Tibial artery (tissue), 4 donors: ENCODE measurements at regions not wholly inside any gene's neighbourhood (a gene's known extent, or its start where the extent isn't known, plus 50 kb on each side); places are given as distances from the start of the nearest gene placed in this dataset.
A peak's percentile ranks its signal among the peaks of the same experiment; 100 is the strongest.

Experiments used
- DNase-seq, 2 donors: peaks; one replicate each; pipeline ENCODE4 v3.0.0-alpha.2; 2019
- H3K27ac ChIP-seq, 2 donors: fragments of 200-600 bp; sonication (generic) in 1 of 2; 1 replicate in 1 of 2; 2 replicates in 1 of 2; pipeline ENCODE4 v1.5.1; 2018 to 2019; ENCODE audit warnings: mild to moderate bottlenecking in 1 of 2
- H3K27me3 ChIP-seq, 2 donors: fragments of 200-600 bp; sonication (generic) in 1 of 2; one replicate each; pipeline versions ENCODE4 v1.5.1 to v1.6.0; 2016 to 2019
- H3K36me3 ChIP-seq, 3 donors: fragments of 200-600 bp; sonication (generic) in 2 of 3; one replicate each; pipeline ENCODE4 v1.5.1; 2016 to 2019; ENCODE audit warnings: mild to moderate bottlenecking in 2 of 3
- H3K4me1 ChIP-seq, 4 donors: fragments of 200-600 bp; sonication (generic) in 2 of 4; 1 replicate in 3 of 4; 2 replicates in 1 of 4; pipeline ENCODE4 v1.5.1; 2016 to 2019
- H3K4me3 ChIP-seq, 2 donors: fragments of 200-600 bp; sonication (generic) in 1 of 2; 1 replicate in 1 of 2; 2 replicates in 1 of 2; pipeline ENCODE4 v1.5.1; 2018 to 2019; ENCODE audit warnings: mild to moderate bottlenecking in 2 of 2
- H3K9me3 ChIP-seq, 3 donors: fragments of 200-600 bp; sonication (generic) in 1 of 3; one replicate each; pipeline ENCODE4 v1.5.1; 2016 to 2019
- CTCF ChIP-seq, 2 experiments: fragments of 200-600 bp in 1 of 2; fragments of 450-650 bp in 1 of 2; IDR thresholded peaks; one replicate each; pipeline ENCODE4 v1.5.1; 2017 to 2019; ENCODE audit warnings: antibody characterized with exemption in 2 of 2, mild to moderate bottlenecking in 1 of 2, moderate library complexity in 1 of 2
- intact Hi-C: fragments of 100-400 bp; cut with DNase I; formaldehyde crosslinking; loops from one replicate; pipeline ENCODE4 v1.15.0; 2023; ENCODE audit warnings: low total_unique reads

GRCh38 chr10:88058750-88059149 lies 195.3 kb downstream of the PTEN start:
- Histone ChIP-seq H3K9me3 (no peaks in the 10 kb centered on the region), H3K4me1 (peaks cover 0 to 37% (median 18%) of the 10 kb centered on the region in 4 donors), H3K27ac (no peak overlapping the region), H3K4me3 (no peak overlapping the region), H3K36me3 (no peaks in the 10 kb centered on the region), H3K27me3 (no peaks in the 10 kb centered on the region)
- intact Hi-C loops: no loop called here
- TF ChIP-seq CTCF (IDR thresholded peaks at IDR 0.05): no peak
- DNase-seq: no peak

GRCh38 chr10:88059190-88059589 lies 195.8 kb downstream of the PTEN start:
- Histone ChIP-seq H3K9me3 (no peaks in the 10 kb centered on the region), H3K4me3 (no peak overlapping the region), H3K27me3 (no peaks in the 10 kb centered on the region), H3K36me3 (no peaks in the 10 kb centered on the region), H3K4me1 (peaks cover 0 to 41% (median 22%) of the 10 kb centered on the region in 4 donors), H3K27ac (no peak overlapping the region)
- intact Hi-C loops: no loop called here
- TF ChIP-seq CTCF (IDR thresholded peaks at IDR 0.05): no peak
- peak in 1 of 2 donors; percentile 58 for DNase-seq

- DNase-seq: no peak
- intact Hi-C loops: no loop called here
- Histone ChIP-seq H3K36me3 (no peaks in the 10 kb centered on the region), H3K4me3 (no peak overlapping the region), H3K27me3 (no peaks in the 10 kb centered on the region), H3K27ac (no peak overlapping the region), H3K9me3 (no peaks in the 10 kb centered on the region), H3K4me1 (peaks cover 0 to 54% (median 28%) of the 10 kb centered on the region in 4 donors)
- TF ChIP-seq CTCF (IDR thresholded peaks at IDR 0.05): no peak
These were observed 197.3 kb downstream of the PTEN start for GRCh38 chr10:88060762-88061161.

- Histone ChIP-seq H3K4me1 (peaks cover 0 to 53% (median 28%) of the 10 kb centered on the region in 4 donors), H3K36me3 (no peaks in the 10 kb centered on the region), H3K4me3 (no peak overlapping the region), H3K27ac (peak overlapping the region; percentile 71 to 75), H3K9me3 (no peaks in the 10 kb centered on the region), H3K27me3 (no peaks in the 10 kb centered on the region)
- no peak for DNase-seq
- TF ChIP-seq CTCF (IDR thresholded peaks at IDR 0.05): no peak
- intact Hi-C loops: no loop called here
These were observed 199.0 kb downstream of the PTEN start for GRCh38 chr10:88062385-88062784.

- no peak overlapping the region for H3K4me3 ChIP-seq
- peaks cover 0 to 48% (median 28%) of the 10 kb centered on the region in 4 donors for H3K4me1 ChIP-seq
- no peaks in the 10 kb centered on the region for H3K36me3 ChIP-seq
- no peak for TF ChIP-seq CTCF (IDR thresholded peaks at IDR 0.05)
- no peaks in the 10 kb centered on the region for H3K27me3 ChIP-seq
- intact Hi-C loops: no loop called here
- peak overlapping the region; percentile 71 to 75 for H3K27ac ChIP-seq
- no peak for DNase-seq
- H3K9me3 ChIP-seq: no peaks in the 10 kb centered on the region
These were observed 199.5 kb downstream of the PTEN start for GRCh38 chr10:88062798-88063472.
